ENCODE measurements at regions not wholly inside any gene's neighbourhood (a gene's known extent, or its start where the extent isn't known, plus 50 kb on each side); places are given as distances from the start of the nearest gene placed in this dataset.

DNA sequence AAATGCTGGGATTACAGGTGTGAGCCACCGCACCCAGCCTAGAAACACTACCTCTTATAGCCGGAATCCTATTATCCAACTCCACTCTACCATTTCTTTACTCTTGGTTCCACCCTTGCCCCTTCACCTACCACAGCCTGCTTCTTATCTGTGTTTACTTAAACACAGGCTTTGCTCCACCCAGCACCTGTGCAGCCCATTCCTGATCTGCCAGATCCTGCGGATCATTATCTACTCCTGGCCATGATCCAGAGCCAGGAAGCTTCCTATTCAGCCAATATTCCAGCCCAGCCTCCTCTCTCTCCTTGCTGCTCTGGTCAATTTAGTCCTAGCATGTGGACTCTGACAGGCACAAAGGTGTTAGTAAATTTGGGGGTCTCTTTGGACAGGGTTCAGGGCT lies 98.8 kb upstream of the MED13 start:
- TF ChIP-seq EZH2phosphoT487 (IDR thresholded peaks at IDR 0.05; ENCODE audit: unreplicated experiment) (no peak), EZH2 (IDR thresholded peaks at IDR 0.05; ENCODE audit: low read depth, unreplicated experiment) (no peak), CREB1 (CRISPR knock-in tag; IDR thresholded peaks at IDR 0.05; ENCODE audit: low read depth) (no peak), POLR2AphosphoS5 (IDR thresholded peaks at IDR 0.05; ENCODE audit: low read depth) (no peak), JUNB (IDR thresholded peaks at IDR 0.05; ENCODE audit: unreplicated experiment) (no peak), NANOG (IDR thresholded peaks at IDR 0.05; ENCODE audit: borderline replicate concordance) (no peak), ZNF114 (CRISPR knock-in tag; IDR thresholded peaks at IDR 0.05) (no peak), STAT1 (IDR thresholded peaks at IDR 0.05; ENCODE audit: unreplicated experiment) (no peak)
- TF ChIP-seq, protein P1, sequence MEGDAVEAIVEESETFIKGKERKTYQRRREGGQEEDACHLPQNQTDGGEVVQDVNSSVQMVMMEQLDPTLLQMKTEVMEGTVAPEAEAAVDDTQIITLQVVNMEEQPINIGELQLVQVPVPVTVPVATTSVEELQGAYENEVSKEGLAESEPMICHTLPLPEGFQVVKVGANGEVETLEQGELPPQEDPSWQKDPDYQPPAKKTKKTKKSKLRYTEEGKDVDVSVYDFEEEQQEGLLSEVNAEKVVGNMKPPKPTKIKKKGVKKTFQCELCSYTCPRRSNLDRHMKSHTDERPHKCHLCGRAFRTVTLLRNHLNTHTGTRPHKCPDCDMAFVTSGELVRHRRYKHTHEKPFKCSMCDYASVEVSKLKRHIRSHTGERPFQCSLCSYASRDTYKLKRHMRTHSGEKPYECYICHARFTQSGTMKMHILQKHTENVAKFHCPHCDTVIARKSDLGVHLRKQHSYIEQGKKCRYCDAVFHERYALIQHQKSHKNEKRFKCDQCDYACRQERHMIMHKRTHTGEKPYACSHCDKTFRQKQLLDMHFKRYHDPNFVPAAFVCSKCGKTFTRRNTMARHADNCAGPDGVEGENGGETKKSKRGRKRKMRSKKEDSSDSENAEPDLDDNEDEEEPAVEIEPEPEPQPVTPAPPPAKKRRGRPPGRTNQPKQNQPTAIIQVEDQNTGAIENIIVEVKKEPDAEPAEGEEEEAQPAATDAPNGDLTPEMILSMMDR (conservative IDR thresholded peaks at IDR 0.05; ENCODE audit: low read depth in 2 of 2): no peak
- TF ChIP-seq, protein P2, sequence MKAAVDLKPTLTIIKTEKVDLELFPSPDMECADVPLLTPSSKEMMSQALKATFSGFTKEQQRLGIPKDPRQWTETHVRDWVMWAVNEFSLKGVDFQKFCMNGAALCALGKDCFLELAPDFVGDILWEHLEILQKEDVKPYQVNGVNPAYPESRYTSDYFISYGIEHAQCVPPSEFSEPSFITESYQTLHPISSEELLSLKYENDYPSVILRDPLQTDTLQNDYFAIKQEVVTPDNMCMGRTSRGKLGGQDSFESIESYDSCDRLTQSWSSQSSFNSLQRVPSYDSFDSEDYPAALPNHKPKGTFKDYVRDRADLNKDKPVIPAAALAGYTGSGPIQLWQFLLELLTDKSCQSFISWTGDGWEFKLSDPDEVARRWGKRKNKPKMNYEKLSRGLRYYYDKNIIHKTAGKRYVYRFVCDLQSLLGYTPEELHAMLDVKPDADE (IDR thresholded peaks at IDR 0.05): no peak
- TF ChIP-seq, protein P3, sequence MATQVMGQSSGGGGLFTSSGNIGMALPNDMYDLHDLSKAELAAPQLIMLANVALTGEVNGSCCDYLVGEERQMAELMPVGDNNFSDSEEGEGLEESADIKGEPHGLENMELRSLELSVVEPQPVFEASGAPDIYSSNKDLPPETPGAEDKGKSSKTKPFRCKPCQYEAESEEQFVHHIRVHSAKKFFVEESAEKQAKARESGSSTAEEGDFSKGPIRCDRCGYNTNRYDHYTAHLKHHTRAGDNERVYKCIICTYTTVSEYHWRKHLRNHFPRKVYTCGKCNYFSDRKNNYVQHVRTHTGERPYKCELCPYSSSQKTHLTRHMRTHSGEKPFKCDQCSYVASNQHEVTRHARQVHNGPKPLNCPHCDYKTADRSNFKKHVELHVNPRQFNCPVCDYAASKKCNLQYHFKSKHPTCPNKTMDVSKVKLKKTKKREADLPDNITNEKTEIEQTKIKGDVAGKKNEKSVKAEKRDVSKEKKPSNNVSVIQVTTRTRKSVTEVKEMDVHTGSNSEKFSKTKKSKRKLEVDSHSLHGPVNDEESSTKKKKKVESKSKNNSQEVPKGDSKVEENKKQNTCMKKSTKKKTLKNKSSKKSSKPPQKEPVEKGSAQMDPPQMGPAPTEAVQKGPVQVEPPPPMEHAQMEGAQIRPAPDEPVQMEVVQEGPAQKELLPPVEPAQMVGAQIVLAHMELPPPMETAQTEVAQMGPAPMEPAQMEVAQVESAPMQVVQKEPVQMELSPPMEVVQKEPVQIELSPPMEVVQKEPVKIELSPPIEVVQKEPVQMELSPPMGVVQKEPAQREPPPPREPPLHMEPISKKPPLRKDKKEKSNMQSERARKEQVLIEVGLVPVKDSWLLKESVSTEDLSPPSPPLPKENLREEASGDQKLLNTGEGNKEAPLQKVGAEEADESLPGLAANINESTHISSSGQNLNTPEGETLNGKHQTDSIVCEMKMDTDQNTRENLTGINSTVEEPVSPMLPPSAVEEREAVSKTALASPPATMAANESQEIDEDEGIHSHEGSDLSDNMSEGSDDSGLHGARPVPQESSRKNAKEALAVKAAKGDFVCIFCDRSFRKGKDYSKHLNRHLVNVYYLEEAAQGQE (IDR thresholded peaks at IDR 0.05; ENCODE audit: unreplicated experiment): no peak
- TF ChIP-seq, protein P4, sequence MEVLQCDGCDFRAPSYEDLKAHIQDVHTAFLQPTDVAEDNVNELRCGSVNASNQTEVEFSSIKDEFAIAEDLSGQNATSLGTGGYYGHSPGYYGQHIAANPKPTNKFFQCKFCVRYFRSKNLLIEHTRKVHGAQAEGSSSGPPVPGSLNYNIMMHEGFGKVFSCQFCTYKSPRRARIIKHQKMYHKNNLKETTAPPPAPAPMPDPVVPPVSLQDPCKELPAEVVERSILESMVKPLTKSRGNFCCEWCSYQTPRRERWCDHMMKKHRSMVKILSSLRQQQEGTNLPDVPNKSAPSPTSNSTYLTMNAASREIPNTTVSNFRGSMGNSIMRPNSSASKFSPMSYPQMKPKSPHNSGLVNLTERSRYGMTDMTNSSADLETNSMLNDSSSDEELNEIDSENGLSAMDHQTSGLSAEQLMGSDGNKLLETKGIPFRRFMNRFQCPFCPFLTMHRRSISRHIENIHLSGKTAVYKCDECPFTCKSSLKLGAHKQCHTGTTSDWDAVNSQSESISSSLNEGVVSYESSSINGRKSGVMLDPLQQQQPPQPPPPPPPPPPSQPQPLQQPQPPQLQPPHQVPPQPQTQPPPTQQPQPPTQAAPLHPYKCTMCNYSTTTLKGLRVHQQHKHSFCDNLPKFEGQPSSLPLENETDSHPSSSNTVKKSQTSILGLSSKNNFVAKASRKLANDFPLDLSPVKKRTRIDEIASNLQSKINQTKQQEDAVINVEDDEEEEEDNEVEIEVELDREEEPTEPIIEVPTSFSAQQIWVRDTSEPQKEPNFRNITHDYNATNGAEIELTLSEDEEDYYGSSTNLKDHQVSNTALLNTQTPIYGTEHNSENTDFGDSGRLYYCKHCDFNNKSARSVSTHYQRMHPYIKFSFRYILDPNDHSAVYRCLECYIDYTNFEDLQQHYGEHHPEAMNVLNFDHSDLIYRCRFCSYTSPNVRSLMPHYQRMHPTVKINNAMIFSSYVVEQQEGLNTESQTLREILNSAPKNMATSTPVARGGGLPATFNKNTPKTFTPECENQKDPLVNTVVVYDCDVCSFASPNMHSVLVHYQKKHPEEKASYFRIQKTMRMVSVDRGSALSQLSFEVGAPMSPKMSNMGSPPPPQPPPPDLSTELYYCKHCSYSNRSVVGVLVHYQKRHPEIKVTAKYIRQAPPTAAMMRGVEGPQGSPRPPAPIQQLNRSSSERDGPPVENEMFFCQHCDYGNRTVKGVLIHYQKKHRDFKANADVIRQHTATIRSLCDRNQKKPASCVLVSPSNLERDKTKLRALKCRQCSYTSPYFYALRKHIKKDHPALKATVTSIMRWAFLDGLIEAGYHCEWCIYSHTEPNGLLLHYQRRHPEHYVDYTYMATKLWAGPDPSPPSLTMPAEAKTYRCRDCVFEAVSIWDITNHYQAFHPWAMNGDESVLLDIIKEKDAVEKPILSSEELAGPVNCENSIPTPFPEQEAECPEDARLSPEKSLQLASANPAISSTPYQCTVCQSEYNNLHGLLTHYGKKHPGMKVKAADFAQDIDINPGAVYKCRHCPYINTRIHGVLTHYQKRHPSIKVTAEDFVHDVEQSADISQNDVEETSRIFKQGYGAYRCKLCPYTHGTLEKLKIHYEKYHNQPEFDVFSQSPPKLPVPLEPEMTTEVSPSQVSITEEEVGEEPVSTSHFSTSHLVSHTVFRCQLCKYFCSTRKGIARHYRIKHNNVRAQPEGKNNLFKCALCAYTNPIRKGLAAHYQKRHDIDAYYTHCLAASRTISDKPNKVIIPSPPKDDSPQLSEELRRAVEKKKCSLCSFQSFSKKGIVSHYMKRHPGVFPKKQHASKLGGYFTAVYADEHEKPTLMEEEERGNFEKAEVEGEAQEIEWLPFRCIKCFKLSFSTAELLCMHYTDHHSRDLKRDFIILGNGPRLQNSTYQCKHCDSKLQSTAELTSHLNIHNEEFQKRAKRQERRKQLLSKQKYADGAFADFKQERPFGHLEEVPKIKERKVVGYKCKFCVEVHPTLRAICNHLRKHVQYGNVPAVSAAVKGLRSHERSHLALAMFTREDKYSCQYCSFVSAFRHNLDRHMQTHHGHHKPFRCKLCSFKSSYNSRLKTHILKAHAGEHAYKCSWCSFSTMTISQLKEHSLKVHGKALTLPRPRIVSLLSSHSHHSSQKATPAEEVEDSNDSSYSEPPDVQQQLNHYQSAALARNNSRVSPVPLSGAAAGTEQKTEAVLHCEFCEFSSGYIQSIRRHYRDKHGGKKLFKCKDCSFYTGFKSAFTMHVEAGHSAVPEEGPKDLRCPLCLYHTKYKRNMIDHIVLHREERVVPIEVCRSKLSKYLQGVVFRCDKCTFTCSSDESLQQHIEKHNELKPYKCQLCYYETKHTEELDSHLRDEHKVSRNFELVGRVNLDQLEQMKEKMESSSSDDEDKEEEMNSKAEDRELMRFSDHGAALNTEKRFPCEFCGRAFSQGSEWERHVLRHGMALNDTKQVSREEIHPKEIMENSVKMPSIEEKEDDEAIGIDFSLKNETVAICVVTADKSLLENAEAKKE (CRISPR knock-in tag; IDR thresholded peaks at IDR 0.05): no peak
